SK-N-SH (cell line): ENCODE measurements at regions not wholly inside any gene's neighbourhood (a gene's known extent, or its start where the extent isn't known, plus 50 kb on each side); places are given as distances from the start of the nearest gene placed in this dataset.

Experiments used
- CTCF ChIA-PET: fragments of 300-600, 350-600 bp; formaldehyde crosslinking; extraction: SDS; loops from one replicate; lab custom pipeline; 2021; lab: Yijun Ruan, JAX
- POLR2A ChIA-PET: fragments of 350-600 bp; sonication (Branson Sonifier 250); formaldehyde crosslinking; extraction: SDS; loops from one replicate; lab custom pipeline; 2020; ENCODE audit warnings: antibody characterized with exemption, inconsistent platforms; lab: Yijun Ruan, JAX
- DNase-seq: peaks from one replicate; pipeline ENCODE4 v3.0.0; 2012
- H2AFZ ChIP-seq: fragments of 200-600 bp; sonication (generic); 2 replicates; pipeline ENCODE4 v1.8.1; 2016; ENCODE audit warnings: antibody characterized with exemption, mild to moderate bottlenecking, low read depth
- H3F3A ChIP-seq: fragments of 200-600 bp; sonication (generic); replicated peaks from 2 replicates; pipeline ENCODE3; 2016; ENCODE audit warnings: antibody characterized with exemption, mild to moderate bottlenecking; ENCODE audit not compliant: insufficient read depth
- H3K27ac ChIP-seq, 2 experiments: fragments of 200-500 bp in 1 of 2; fragments of 200-600 bp in 1 of 2; sonication (Bioruptor generic) in 1 of 2; sonication (generic), shearing (Covaris generic) in 1 of 2; 2 replicates each; pipeline versions ENCODE4 v1.5.1 to v1.6.1; 2014 to 2016; ENCODE audit warnings: low read depth in 2 of 2, inconsistent platforms in 1 of 2, low read length in 1 of 2, mild to moderate bottlenecking in 1 of 2, mixed read lengths in 1 of 2
- H3K27me3 ChIP-seq: fragments of 200-600 bp; sonication (generic), shearing (Covaris generic); 2 replicates; pipeline ENCODE4 v1.6.1; 2016; ENCODE audit warnings: mixed run types; ENCODE audit not compliant: insufficient read depth
- H3K36me3 ChIP-seq, 2 experiments: fragments of 200-500 bp in 1 of 2; fragments of 200-600 bp in 1 of 2; sonication (Bioruptor generic) in 1 of 2; sonication (generic) in 1 of 2; replicated peaks in 1 of 2; 2 replicates each; pipeline versions ENCODE3 to v1.5.1; 2014 to 2016; ENCODE audit warnings: low read length in 1 of 2, mild to moderate bottlenecking in 1 of 2; ENCODE audit not compliant: insufficient read depth in 2 of 2, control insufficient read depth in 1 of 2
- H3K4me1 ChIP-seq, 2 experiments: fragments of 200-500 bp in 1 of 2; fragments of 200-600 bp in 1 of 2; sonication (Bioruptor generic) in 1 of 2; sonication (generic), shearing (Covaris generic) in 1 of 2; 2 replicates each; pipeline versions ENCODE4 v1.5.1 to v1.6.1; 2014 to 2016; ENCODE audit warnings: low read depth in 1 of 2, low read length in 1 of 2, mixed run types in 1 of 2; ENCODE audit not compliant: insufficient read depth in 2 of 2, control insufficient read depth in 1 of 2
- H3K4me2 ChIP-seq: fragments of 200-600 bp; sonication (generic), shearing (Covaris generic); 2 replicates; pipeline ENCODE4 v1.6.1; 2017; ENCODE audit warnings: mixed run types
- H3K4me3 ChIP-seq, 2 experiments: fragments of 200-500 bp in 1 of 2; fragments of 200-600 bp in 1 of 2; sonication (Bioruptor generic) in 1 of 2; sonication (generic), shearing (Covaris generic) in 1 of 2; 2 replicates each; pipeline versions ENCODE4 v1.5.1 to v1.8.1; 2014 to 2016; ENCODE audit warnings: low read depth in 2 of 2, inconsistent platforms in 1 of 2, low read length in 1 of 2, mild to moderate bottlenecking in 1 of 2, mixed read lengths in 1 of 2, moderate library complexity in 1 of 2
- H3K79me2 ChIP-seq: fragments of 200-600 bp; sonication (generic); 2 replicates; pipeline ENCODE4 v1.8.1; 2017; ENCODE audit warnings: mild to moderate bottlenecking; ENCODE audit not compliant: insufficient read depth
- H3K9ac ChIP-seq: fragments of 200-600 bp; sonication (generic); 2 replicates; pipeline ENCODE4 v1.6.1; 2017; ENCODE audit warnings: mixed run types
- H3K9me2 ChIP-seq: fragments of 200-600 bp; sonication (generic); 2 replicates; pipeline ENCODE4 v1.6.1; 2017; ENCODE audit warnings: mixed run types
- H3K9me3 ChIP-seq: fragments of 200-600 bp; sonication (generic); 2 replicates; pipeline ENCODE4 v1.6.1; 2017; ENCODE audit warnings: mixed run types, mild to moderate bottlenecking, moderate library complexity
- H4K20me1 ChIP-seq: fragments of 200-600 bp; sonication (generic); 2 replicates; pipeline ENCODE4 v1.6.1; 2017; ENCODE audit warnings: mild to moderate bottlenecking, mixed run types; ENCODE audit not compliant: insufficient read depth
- ELF1 ChIP-seq: IDR thresholded peaks from 2 replicates; pipeline ENCODE4 v1.4.0; 2012
- EZH2phosphoT487 ChIP-seq: fragments of 200-600 bp; sonication (generic); IDR thresholded peaks from 2 replicates; pipeline ENCODE4 v1.6.1; 2017; ENCODE audit warnings: low read depth, mixed run types, mild to moderate bottlenecking, antibody characterized with exemption, moderate library complexity, borderline replicate concordance
- FOSL2 ChIP-seq: IDR thresholded peaks from 2 replicates; pipeline ENCODE4 v1.4.0; 2012; ENCODE audit warnings: low read depth, mild to moderate bottlenecking, moderate library complexity, borderline replicate concordance
- NRF1 ChIP-seq: IDR thresholded peaks from 2 replicates; pipeline ENCODE4 v1.6.1; 2012; ENCODE audit warnings: low read depth, mild to moderate bottlenecking, low read length
- POLR2AphosphoS5 ChIP-seq: IDR thresholded peaks from 2 replicates; pipeline ENCODE4 v1.6.1; 2012; ENCODE audit warnings: low read depth, low read length
- RXRA ChIP-seq: IDR thresholded peaks from 2 replicates; pipeline ENCODE4 v1.4.0; 2012; ENCODE audit warnings: low read depth, mild to moderate bottlenecking, borderline replicate concordance
- SMC3 ChIP-seq: IDR thresholded peaks from 2 replicates; pipeline ENCODE4 v1.6.1; 2012; ENCODE audit warnings: low read depth, low read length, improper control_type of control experiment
- YY1 ChIP-seq: IDR thresholded peaks from 2 replicates; pipeline ENCODE4 v1.4.0; 2012; ENCODE audit warnings: low read depth, mild to moderate bottlenecking
- WGBS: methylation state at CpG from one replicate; pipeline ENCODE4 v1.1.6; 2017; ENCODE audit warnings: low lambda C conversion rate; 5-methylcytosine and 5-hydroxymethylcytosine counted together
- TF ChIP-seq, protein P1 (sequence below): fragments of 200-600 bp; sonication (generic); IDR thresholded peaks from 2 replicates; pipeline ENCODE4 v1.6.1; 2017; ENCODE audit warnings: antibody characterized with exemption, mild to moderate bottlenecking, moderate library complexity
- TF ChIP-seq, protein P2 (sequence below): IDR thresholded peaks from 2 replicates; pipeline ENCODE4 v1.6.1; 2012; ENCODE audit warnings: mild to moderate bottlenecking, low read depth, low read length, moderate library complexity
- TF ChIP-seq, protein P3 (sequence below): IDR thresholded peaks from 2 replicates; pipeline ENCODE4 v1.4.0; 2012; ENCODE audit warnings: low read depth, borderline replicate concordance
- TF ChIP-seq, protein P4 (sequence below): IDR thresholded peaks from 2 replicates; pipeline ENCODE4 v1.4.0; 2012; ENCODE audit warnings: low read depth

DNA sequence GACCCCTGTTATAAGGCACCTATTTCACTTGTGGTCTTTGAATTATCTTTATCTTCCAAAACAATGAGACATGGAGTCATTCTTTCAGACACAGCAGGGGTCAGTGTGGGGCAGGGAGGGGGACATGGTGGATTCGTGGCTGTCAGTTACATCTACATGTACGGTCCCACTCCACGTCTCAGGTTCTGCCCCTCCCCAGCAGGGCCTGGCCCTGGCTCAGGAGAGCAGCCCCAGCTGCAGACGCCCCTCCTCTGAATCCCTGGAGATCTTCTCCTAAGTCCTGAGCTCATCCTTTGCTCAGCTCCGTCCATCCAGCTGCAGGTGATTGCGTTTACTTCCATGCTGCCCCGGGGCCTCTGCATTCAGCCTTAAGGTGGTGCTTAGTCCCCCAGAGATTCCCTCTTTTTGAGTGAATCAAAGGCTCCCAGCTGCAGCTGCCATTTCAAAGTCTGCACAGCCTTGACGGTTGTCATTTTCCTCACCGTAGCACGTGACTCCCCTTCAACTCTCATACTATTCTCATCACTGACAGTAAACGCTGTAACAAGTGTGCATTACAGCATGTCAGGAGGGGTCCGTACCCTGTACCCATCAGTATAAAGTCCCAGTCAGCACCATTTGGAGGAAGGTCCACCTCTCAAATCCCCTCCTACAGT is 113.4 kb upstream of the TCERG1L start:
- 42% methylated on average over 12 of the region's 12 CpGs for WGBS

DNA sequence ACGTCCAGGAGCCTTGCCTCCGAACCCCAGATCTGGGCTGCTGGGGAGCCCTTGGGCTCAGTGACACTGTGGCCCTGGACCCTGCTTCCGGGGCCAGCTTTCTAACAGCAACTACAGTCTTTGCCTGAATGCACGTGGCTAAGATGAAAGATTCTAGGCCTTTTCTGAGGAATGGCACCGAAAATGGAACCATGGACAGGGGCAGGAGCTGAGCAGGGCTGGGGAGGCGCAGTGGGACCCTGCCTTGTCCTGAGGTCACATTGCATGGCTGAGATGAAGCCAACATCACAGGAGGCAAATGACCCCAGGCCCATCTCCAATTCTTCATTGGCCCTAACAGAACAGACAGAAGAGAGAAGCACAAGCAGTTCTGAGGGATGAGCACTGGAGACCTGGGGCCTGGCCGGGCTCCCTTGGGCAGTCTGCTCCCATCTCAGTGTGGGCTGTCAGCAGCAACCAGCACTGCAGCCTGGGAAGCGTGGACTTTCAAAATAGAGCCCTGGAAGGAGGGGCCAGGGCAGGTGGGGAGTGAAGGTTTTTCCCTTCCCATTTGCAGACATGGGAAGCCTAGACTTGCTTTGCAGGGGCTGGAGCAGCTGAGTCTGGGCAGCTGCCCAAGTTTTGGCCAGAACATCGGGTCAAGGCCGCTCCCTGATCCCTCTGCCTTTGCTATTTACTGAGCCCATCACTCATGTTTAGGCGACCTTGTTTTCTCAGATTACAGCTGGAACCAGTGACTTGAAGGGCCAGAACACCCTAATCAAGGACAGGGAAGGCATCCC is 114.4 kb upstream of the TCERG1L start:
- Histone ChIP-seq H3K36me3 (no peaks in the 10 kb centered on the region), H3K27me3 (no peaks in the 10 kb centered on the region), H3K9me3 (no peaks in the 10 kb centered on the region), H3K9me2 (no peaks in the 10 kb centered on the region), H4K20me1 (no peaks in the 10 kb centered on the region), H3F3A (no peaks in the 10 kb centered on the region), H2AFZ (no peak overlapping the region), H3K4me3 (no peak overlapping the region), H3K4me1 (peaks cover 0 to 17% of the 10 kb centered on the region in 2 experiments; a peak in 2 of 4 replicates), H3K4me2 (no peak overlapping the region), H3K79me2 (no peaks in the 10 kb centered on the region), H3K9ac (no peak overlapping the region), H3K27ac (no peak overlapping the region)
- TF ChIP-seq FOSL2 (no peak), POLR2AphosphoS5 (no peak), SMC3 (no peak), NRF1 (no peak), ELF1 (no peak), EZH2phosphoT487 (no peak)
- TF ChIP-seq, protein P1, sequence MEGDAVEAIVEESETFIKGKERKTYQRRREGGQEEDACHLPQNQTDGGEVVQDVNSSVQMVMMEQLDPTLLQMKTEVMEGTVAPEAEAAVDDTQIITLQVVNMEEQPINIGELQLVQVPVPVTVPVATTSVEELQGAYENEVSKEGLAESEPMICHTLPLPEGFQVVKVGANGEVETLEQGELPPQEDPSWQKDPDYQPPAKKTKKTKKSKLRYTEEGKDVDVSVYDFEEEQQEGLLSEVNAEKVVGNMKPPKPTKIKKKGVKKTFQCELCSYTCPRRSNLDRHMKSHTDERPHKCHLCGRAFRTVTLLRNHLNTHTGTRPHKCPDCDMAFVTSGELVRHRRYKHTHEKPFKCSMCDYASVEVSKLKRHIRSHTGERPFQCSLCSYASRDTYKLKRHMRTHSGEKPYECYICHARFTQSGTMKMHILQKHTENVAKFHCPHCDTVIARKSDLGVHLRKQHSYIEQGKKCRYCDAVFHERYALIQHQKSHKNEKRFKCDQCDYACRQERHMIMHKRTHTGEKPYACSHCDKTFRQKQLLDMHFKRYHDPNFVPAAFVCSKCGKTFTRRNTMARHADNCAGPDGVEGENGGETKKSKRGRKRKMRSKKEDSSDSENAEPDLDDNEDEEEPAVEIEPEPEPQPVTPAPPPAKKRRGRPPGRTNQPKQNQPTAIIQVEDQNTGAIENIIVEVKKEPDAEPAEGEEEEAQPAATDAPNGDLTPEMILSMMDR = no peak
- TF ChIP-seq, protein P2, sequence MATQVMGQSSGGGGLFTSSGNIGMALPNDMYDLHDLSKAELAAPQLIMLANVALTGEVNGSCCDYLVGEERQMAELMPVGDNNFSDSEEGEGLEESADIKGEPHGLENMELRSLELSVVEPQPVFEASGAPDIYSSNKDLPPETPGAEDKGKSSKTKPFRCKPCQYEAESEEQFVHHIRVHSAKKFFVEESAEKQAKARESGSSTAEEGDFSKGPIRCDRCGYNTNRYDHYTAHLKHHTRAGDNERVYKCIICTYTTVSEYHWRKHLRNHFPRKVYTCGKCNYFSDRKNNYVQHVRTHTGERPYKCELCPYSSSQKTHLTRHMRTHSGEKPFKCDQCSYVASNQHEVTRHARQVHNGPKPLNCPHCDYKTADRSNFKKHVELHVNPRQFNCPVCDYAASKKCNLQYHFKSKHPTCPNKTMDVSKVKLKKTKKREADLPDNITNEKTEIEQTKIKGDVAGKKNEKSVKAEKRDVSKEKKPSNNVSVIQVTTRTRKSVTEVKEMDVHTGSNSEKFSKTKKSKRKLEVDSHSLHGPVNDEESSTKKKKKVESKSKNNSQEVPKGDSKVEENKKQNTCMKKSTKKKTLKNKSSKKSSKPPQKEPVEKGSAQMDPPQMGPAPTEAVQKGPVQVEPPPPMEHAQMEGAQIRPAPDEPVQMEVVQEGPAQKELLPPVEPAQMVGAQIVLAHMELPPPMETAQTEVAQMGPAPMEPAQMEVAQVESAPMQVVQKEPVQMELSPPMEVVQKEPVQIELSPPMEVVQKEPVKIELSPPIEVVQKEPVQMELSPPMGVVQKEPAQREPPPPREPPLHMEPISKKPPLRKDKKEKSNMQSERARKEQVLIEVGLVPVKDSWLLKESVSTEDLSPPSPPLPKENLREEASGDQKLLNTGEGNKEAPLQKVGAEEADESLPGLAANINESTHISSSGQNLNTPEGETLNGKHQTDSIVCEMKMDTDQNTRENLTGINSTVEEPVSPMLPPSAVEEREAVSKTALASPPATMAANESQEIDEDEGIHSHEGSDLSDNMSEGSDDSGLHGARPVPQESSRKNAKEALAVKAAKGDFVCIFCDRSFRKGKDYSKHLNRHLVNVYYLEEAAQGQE = no peak
- TF ChIP-seq, protein P3, sequence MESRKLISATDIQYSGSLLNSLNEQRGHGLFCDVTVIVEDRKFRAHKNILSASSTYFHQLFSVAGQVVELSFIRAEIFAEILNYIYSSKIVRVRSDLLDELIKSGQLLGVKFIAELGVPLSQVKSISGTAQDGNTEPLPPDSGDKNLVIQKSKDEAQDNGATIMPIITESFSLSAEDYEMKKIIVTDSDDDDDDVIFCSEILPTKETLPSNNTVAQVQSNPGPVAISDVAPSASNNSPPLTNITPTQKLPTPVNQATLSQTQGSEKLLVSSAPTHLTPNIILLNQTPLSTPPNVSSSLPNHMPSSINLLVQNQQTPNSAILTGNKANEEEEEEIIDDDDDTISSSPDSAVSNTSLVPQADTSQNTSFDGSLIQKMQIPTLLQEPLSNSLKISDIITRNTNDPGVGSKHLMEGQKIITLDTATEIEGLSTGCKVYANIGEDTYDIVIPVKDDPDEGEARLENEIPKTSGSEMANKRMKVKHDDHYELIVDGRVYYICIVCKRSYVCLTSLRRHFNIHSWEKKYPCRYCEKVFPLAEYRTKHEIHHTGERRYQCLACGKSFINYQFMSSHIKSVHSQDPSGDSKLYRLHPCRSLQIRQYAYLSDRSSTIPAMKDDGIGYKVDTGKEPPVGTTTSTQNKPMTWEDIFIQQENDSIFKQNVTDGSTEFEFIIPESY = no peak
- ChIA-PET CTCF (interaction anchor here (1.4 to 1.6 kb wide), 2 partner anchors 28 to 113 kb away, joined by 4 to 9 read pairs; no protein-coding TSS in a partner anchor), POLR2A (no interaction called here)
- WGBS = 25% methylated on average over 8 of the region's 11 CpGs
- no peak for DNase-seq

More for the DNA sequence above, 113.4 kb upstream of the TCERG1L start:
- H3K9me3 ChIP-seq = no peaks in the 10 kb centered on the region
- H3K79me2 ChIP-seq = no peaks in the 10 kb centered on the region
- DNase-seq = no peak
- H3K9me2 ChIP-seq = no peaks in the 10 kb centered on the region
- CTCF ChIA-PET = no interaction called here
- no peak overlapping the region for H3K4me3 ChIP-seq
- H3K4me1 ChIP-seq = peaks cover 0 to 7% of the 10 kb centered on the region in 2 experiments; a peak in 1 of 4 replicates
- no peaks in the 10 kb centered on the region for H3K36me3 ChIP-seq
- TF ChIP-seq, protein P4, sequence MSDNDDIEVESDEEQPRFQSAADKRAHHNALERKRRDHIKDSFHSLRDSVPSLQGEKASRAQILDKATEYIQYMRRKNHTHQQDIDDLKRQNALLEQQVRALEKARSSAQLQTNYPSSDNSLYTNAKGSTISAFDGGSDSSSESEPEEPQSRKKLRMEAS = no peak
- TF ChIP-seq RXRA = no peak
- TF ChIP-seq EZH2phosphoT487 = no peak
- no peak for TF ChIP-seq YY1
- H3K9ac ChIP-seq = no peak overlapping the region
- H3K27me3 ChIP-seq = no peaks in the 10 kb centered on the region
- H4K20me1 ChIP-seq = no peaks in the 10 kb centered on the region
- H3K27ac ChIP-seq = no peak overlapping the region
- H3K4me2 ChIP-seq = no peak overlapping the region
- no peaks in the 10 kb centered on the region for H3F3A ChIP-seq
- POLR2A ChIA-PET = no interaction called here
- H2AFZ ChIP-seq = no peak overlapping the region
